Stimulated activated CD4-positive, alpha-beta T cell treated with anti-CD3 and anti-CD28 coated beads, Interleukin-1b, Interleukin-23, amount 100 ng/mL, for 24 hours (primary cell): ENCODE measurements at regions not wholly inside any gene's neighbourhood (a gene's known extent, or its start where the extent isn't known, plus 50 kb on each side); places are given as distances from the start of the nearest gene placed in this dataset.
"Not testable (repeated sequence)": the region's sequence is repeated elsewhere in the genome, so short reads cannot be mapped to it uniquely, and the experiment has no call there.

Experiments
- DNase-seq, 4 experiments: peaks; one replicate each; pipeline ENCODE4 v3.0.0-alpha.2; 2020; ENCODE audit warnings: low read depth in 4 of 4, low spot score in 1 of 4

DNA sequence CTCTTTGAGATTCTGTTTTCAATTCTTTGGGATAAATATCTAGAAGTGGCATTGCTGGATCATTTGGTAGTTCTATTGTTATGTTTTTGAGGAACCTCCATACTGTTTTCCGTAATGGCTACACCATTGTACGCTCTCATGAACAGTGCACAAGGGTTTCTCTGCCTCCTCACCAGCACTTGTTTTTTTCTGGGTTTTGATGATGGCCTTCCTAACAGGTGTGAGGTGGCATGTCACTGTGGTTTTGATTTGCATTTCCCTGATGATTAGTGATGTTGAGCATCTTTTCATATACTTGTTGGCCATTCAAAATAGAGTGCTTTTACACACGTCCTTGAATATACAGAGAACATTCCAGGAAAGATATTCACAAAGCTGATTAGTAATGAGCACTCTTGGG is 86.8 kb upstream of the ADORA2B start:
- not testable (repeated sequence) for DNase-seq

DNA sequence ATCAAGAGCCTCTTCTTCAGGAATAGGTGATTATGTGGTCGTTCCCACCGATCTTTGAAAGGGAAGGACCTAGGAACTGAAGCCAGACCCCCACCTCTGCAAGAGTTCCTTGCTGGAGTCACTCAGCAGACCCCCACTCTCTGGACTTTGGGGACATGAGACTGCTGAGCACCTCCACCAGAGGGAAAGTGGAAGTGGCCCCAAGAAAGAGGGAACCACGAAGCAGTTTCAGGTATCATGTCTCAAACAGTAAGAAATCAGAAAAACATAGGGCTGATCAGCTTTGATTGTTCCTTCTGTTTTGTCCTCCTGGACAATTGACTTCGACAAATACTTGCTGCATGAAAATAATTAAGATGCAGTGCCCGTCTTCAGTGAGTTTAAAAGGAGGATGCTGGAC is 84.2 kb upstream of the ADORA2B start:
- DNase-seq, result not testable (repeated sequence)

DNA sequence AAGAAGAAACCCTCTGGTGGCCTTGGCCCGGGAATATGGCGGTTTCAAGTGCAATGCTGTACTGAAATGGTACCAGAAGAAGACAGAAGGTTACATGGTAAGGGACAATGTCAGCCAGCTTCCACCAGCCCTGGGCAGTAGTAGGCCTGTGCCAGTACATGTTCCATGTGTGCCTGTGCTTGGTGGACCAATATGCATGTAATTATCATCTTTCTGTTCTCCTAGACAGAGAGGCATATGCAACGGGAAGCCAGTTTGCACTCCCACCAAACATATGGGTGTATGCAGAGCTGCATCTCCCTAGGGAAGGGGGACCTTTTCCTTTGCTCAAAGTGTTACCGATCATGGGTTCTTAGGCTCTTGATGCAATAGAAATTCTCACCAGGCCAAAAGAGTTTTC is 80.9 kb upstream of the ADORA2B start:
- not testable (repeated sequence) for DNase-seq

DNA sequence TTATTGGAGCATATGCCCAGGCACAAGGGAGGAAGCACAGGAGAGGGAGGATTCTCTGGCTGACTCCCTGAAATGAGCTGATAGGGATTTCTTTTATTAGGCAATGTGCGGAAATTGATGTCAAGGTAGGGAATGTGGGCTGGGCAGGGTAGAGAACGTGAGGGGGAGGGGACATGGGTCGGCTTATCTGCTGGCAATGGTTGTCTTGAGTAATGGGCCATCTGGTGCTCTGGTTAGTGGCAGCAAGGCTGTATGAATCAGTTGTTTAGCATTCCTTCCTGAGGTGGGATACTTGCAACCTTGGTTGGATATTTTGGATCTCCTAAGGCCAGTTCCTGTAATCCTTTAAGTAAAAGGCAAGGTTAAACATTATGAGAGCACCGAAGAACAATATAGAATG is 80.5 kb upstream of the ADORA2B start:
- not testable (repeated sequence) for DNase-seq

DNA sequence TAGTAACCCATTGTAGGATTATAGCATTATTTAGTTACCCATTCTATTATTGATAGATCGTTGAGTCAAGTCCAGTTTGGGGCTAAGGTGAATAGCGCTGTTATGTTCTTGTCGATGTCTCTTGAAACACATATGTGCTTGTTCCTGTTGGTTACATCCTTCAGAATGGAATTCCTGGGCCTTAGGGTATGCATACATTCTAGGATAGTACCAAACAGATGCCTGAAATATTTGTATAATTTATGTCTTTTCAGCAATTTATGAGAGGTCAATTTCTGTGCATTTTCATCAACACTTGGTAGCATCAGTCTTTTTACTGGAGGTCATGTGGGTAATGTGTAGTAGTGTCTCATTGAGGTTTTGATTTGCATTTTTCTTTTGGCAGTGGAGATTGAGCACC is 78.9 kb upstream of the ADORA2B start:
- not testable (repeated sequence) for DNase-seq

DNA sequence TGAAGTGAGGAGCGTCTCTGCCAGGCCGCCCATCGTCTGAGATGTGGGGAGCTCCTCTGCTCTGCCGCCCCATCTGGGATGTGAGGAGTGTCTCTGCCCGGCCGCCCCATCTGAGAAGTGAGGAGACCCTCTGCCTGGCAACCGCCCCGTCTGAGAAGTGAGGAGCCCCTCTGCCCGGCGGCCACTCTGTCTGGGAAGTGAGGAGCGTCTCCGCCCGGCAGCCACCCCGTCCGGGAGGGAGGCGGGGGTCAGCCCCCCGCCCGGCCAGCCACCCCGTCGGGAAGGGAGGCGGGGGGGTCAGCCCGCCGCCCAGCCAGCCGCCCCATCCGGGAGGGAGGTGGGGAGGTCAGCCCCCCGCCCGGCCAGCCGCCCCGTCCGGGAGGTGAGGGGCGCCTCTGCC is 77.6 kb upstream of the ADORA2B start:
- not testable (repeated sequence) for DNase-seq

DNA sequence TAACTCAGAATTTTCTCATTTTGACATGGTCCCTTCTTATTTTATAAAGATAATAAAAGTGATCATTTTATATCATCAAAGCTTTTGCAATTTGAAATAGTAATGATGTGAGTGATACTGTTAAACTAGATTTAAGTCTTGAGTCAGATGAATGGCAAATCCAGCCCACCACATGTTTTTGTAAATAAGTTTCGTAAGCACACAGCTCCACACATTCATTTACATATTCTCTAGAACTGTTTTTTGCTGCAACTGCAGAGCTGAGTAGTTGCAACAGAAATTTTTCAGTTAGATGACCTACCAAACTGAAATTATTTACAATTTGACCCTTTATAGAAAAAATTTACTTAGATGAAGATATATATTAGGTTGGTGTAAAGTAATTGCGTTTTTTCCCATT is 75.1 kb upstream of the ADORA2B start:
- not testable (repeated sequence) for DNase-seq

DNA sequence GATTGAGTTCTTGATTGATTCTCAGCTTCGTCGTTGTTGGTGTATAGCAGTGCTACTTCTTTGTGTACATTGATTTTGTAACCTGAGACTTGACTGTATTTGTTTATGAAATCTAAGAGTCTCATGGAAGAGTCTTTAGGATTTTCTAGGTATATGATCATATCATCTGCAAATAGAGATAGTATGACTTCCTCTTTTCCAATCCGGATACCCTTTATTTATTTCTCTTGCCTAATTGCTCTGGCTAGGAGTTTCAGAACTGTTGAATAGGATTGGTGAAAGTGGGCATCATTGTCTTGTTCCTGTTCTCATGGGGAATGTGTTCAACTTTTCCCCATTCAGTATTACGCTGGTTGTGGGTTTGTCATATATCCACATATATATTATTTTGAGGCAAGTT is 72.3 kb upstream of the ADORA2B start:
- not testable (repeated sequence) for DNase-seq

DNA sequence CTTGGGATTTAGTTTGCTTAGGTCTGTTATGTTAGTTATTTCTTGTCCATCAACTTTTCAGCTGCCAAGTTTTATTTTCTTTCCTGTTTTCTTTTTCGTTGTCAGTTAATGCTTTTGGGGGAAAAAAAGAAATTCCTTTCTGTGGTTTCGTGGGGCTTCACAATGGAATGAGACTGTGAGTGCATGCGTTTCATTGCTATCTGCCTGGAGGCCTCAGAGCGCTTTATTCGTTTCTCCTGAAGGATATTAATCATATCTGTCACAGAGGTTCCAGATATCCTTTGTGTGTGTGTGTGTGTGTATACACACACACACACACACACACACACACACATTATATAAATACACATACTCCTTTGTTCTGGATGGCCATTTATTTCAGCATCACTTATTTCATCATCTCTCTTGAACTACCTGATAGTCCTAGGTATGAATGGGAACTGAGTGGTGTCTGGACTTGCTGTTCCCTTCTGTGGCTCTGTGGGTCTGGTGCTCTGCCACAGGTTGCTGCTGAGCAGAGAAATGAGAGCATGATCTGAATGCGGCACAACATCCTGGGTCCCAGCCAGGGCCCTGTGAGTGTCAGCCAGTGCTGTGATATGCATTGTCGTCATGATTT is 66.9 kb upstream of the ADORA2B start:
- DNase-seq, result not testable (repeated sequence)

DNA sequence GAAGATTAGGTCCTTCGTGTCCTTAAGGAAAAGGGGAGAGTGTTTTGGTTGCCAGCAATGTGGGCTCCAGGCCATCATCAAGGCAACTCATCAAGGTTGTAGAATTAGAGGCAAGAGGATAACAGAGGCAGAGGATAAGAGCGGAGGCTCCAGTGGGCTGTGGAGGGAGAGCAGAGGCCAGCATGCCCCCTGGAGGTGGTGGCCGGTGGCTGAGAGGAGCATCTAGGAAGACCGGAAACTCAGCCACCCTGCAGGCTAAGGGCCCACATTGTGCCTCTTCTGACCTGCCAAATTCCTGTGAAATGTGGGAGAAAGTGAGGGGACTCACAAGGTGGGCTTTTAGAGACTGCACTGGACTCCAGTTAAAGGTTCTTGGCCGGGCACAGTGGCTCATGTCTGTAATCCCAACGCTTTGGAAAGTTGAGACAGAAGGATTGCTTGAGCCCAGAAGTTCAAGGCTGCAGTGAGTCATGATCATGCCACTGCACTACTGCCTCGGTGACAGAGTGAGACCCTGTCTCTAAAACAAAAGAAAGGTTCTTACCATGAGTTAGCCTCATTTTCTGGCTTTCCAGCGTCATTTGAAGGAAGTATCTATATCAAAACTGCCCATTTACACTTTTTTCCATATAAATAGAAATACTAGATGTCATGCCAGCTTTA is 62.7 kb upstream of the ADORA2B start:
- no peak for DNase-seq

DNA sequence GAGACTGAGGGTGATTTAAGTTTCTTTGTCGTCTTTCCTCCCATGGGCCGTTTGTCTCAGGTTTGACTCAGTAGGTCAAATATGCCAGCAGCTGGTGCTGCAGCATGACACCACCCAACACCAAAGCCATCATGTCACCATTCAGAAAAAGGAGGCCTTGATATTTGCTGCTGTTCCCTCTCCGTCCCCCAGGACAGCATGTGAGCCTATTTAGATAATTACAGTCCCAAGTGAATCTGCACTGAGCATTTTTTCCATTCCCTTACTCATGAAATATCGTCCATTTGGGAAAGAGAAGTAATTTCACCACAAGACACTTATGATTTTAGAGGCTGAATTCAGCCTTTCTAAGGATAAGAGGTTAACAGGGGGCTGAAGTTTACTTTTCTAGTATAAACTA is 62.2 kb upstream of the ADORA2B start:
- no peak for DNase-seq

DNA sequence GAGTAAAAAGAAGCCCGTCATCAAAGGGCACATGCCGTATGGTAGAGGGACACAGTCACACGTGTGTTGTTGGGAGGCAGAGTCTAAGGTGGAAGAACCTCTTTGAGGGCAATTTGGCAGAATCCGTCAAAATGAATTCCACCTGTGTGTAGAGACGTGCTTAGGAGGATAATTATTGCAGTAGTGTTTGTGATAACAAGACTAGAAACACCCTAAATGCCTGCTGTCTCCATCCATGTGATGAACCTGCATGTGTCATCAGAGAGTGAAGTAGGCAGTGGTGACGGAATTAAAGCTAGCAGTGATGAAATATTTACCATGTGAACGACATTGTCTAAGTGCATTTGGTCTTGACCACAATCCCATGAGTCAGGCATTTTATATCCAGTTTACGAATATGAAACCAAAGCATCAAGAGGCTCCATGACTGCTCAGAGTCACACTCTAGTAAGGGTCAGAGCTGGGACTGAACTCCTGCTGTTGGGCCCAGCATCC is 61.3 kb upstream of the ADORA2B start:
- no peak for DNase-seq

DNA sequence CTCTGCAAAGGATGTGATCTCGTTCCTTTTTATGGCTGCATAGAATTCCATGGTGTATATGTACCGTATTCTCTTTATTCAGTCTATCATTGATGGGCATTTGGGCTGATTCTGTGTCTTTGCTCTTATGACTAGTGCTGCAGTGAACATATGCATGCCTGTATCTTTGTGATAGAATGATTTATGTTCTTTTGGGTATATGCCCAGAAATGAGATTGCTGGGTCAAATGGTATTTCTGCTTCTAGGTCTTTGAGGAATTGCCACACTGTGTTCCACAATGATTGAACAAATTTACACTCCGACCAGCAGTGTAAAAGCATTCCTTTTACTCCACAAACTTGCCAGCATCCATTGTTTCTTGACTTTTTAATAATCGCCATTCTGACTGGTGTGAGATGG is 60.2 kb upstream of the ADORA2B start:
- no peak for DNase-seq

DNA sequence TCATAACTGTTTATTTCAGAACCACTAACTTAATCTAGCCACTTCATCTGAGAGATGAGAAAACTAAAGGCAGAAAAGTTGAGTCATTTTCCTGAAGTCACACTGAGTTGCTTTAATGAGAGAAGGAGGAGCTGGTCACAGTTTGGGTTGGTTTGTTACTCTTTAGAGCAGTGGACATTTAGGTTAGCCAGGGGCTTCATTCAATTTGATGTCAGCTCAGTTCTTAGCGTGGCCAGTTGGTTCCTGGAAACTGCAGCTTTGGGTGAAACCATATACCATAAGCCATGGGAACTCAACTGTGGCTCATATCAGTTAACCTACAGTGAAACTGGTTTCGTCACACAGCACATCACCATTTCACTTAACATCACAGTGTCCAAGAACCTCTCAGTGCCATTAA is 59.2 kb upstream of the ADORA2B start:
- no peak for DNase-seq

DNA sequence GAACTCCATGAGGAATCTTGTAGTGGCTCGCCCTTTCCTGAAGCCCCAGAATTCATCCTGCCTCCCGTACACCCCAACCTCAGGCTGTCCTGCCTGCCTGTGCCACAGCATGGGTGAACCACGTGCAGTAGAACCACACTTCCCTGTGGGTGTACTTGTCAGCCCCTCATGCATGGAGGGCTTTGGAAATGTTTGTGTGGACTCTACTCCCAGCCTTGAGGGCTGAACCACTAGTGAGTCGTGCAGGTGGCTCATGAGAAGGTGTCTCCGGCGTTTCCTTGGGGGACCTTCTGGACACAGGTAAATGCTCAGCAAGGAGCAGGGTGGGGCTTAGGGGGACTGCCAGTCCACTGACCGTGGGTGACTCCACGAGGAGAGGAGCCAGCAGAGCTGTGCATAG is 58.7 kb upstream of the ADORA2B start:
- DNase-seq, result no peak

DNA sequence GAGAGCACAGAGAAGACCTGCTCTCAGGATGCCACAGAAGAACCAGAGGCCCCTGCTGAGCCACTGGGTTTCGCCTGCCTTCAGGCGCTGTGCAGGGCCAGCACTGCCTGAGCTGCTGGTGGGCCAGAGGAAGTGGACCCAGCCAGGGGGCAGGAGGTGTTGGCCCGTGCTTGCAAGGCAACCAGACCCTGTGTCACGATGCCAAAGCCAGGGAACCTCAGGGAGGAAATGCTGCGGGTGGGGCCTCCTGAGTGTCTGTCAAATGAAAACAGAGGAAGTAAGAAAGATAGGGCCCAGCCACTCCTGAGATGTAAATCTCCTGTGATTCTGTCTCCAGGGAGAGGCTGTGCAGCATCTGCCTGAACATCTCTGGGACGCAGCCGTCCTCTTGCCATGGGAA is 58.1 kb upstream of the ADORA2B start:
- DNase-seq, result no peak

DNA sequence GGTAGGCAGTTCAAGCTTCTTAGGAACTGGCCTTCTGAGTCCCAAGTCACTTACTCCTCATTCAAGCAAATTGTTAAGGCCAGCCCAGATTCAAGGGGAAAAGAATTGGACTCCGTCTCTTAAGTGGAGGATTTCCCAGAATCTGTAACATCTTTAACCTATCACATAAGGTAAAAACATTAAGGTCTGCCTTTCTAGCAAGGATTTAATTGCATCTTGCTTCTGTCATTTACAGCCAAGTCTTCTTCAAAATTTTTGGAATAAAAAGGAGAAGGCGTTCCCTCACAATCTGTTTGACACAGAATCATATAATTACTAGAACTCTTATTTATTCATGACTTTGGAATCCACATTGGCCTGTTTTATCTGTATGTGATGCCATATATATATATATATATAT is 56.5 kb upstream of the ADORA2B start:
- DNase-seq, result no peak

DNA sequence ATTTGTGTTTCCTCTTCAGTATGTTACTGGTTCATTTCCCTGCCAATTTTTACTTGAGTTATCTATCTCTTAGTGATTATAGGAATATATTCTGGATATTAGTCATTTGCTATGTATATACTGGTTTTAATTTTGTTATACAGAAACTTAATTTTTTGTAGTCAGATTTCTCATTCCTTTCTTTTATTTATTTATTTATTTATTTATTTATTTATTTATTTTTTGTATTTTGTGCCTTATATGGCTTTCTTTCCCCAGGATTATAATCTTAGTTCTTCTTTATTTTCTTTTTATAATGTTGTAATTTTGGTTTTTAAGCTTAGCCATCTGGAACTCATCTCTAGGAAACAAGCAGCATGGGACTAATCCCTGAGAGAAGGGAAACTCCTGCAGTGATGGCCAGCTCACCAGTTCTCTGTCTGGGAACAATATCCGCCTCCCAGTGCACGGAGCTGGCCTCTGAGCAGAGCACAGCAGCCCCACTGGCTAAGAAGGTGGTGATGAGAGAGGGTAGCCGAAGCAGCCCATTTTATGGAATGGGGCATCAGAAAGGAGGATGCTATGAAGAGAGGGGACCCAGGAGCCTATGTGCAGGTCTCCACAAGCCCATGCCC is 54.5 kb upstream of the ADORA2B start:
- no peak for DNase-seq

DNA sequence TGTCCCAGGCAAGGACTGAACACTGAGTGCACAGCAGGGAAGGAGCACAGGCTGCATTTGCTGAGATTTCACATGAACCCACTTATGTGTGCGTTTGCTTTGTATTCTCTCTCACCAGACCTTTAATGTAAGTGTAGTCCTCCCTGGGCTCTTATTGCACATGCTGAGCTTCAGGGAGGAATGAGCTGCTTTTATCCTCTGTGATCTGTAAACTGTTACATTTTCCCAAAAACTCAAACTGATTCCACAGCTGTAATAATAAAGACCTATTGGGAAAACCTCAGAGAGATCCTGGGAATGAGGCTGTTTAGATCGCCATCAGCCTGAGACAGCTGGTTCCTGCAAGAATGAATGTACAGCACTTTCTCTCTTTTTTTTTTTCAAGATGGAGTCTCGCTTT is 53.6 kb upstream of the ADORA2B start:
- no peak for DNase-seq

DNA sequence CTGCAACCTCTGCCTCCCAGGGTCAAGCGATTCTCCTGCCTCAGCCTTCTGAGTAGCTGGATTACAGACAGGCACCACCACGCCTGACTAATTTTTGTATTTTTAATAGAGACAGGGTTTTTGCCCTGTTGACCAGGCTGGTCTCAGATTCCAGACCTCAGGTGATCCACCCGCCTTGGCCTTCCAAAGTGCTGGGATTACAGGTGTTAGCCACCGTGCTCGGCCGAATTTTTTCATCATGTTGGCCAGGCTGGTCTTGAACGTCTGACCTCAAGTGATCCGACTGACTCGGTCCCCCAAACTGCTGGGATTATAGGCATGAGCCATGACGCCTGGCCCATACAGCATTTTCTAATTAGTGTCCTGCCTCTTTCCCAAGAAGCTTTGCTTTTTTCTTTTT is 52.7 kb upstream of the ADORA2B start:
- no peak for DNase-seq

DNA sequence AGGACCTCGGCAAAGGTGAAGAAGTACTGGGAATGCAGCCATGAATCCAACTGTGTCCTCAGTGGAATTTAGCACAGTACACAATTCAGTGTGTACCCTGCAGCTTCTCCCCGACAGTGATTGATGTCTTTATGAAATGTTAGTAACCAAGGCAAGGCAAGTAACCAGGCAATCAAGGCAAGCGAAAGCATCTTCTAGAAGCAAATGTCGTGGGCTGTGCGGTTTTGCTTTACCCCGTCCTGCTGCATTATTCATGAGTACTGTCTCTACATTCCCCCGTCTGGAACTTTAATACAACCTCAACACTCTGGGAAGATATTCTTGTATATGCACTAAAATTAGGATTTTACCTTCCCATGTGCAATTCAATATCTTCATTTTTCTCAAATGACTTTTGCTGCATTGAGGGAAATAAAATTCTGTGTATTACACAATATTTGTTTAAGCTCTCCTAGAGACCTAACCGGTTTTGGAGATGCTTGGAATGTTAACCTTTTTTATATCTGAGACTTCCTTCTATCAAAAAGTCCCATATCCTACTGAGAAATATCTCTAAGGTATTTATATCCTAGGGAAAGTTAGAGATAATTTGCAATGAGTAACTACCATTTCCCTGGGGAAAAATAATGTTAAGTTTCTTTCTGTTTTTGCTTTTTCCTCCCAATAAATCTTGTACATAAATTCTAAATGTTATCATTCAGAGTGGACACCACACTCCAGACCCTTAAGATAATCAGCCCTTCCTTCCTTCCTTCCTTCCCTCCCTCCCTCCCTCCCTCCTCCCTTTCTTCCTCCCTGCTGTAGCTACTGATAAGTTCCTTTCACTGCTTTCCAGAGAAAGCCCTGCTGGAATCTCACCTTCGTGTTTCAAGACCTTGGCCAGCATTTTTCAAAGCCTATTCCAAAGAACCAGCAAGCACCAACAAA is 51.9 kb upstream of the ADORA2B start:
- DNase-seq, result no peak

DNA sequence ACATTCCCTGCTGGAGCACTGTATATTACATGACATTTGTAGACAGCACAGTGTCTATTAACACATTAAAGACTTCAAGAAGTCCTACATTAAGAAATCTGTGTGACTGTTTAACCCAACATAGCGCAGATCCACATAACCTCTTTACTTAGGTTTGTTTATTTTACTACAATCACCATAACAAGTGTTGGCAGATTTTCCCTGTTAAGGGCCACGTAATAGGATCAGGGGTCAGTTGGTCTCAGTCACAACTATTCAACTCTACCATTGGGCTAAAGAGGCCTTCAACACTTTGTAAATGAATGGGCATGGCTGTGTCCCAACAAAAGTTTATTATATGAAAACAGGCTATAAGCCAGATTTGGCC is 51.3 kb upstream of the ADORA2B start:
- no peak for DNase-seq
